Liver (tissue), 7 donors: ENCODE measurements at regions not wholly inside any gene's neighbourhood (a gene's known extent, or its start where the extent isn't known, plus 50 kb on each side); places are given as distances from the start of the nearest gene placed in this dataset.
"Not testable (repeated sequence)": the region's sequence is repeated elsewhere in the genome, so short reads cannot be mapped to it uniquely, and the experiment has no call there.

Experiments
- DNase-seq: peaks from one replicate; pipeline ENCODE4 v3.0.0-alpha.2; 2017; ENCODE audit warnings: low spot score
- H3K27ac ChIP-seq, 2 donors: one replicate each; pipeline ENCODE4 v1.7.0; 2013; ENCODE audit warnings: inconsistent platforms in 2 of 2, low read length in 2 of 2, control low read depth in 1 of 2, low read depth in 1 of 2, mild to moderate bottlenecking in 1 of 2
- H3K27me3 ChIP-seq, 4 donors: one replicate each; pipeline versions ENCODE4 v1.6.1 to v1.7.0; 2013; ENCODE audit warnings: low read length in 3 of 4, inconsistent platforms in 1 of 4, mild to moderate bottlenecking in 1 of 4, moderate library complexity in 1 of 4; ENCODE audit not compliant: control insufficient read depth in 4 of 4, insufficient read depth in 4 of 4
- H3K36me3 ChIP-seq, 4 donors: one replicate each; pipeline versions ENCODE4 v1.6.1 to v1.7.0; 2013; ENCODE audit warnings: low read length in 3 of 4, mild to moderate bottlenecking in 3 of 4, low read depth in 1 of 4, moderate library complexity in 1 of 4; ENCODE audit not compliant: control insufficient read depth in 4 of 4, insufficient read depth in 3 of 4
- H3K4me1 ChIP-seq, 4 donors: one replicate each; pipeline versions ENCODE4 v1.6.1 to v1.7.0; 2013; ENCODE audit warnings: low read length in 3 of 4, mild to moderate bottlenecking in 3 of 4, moderate library complexity in 1 of 4; ENCODE audit not compliant: control insufficient read depth in 4 of 4, insufficient read depth in 4 of 4
- H3K4me3 ChIP-seq, 3 donors: one replicate each; pipeline versions ENCODE4 v1.6.1 to v1.7.0; 2013; ENCODE audit warnings: low read length in 3 of 3, control low read depth in 1 of 3, low read depth in 1 of 3, mild to moderate bottlenecking in 1 of 3
- H3K9ac ChIP-seq, 2 donors: one replicate each; pipeline ENCODE4 v1.7.0; 2013; ENCODE audit warnings: low read length in 2 of 2, mild to moderate bottlenecking in 2 of 2, moderate library complexity in 2 of 2, control low read depth in 1 of 2, low read depth in 1 of 2
- H3K9me3 ChIP-seq, 4 donors: one replicate each; pipeline versions ENCODE4 v1.6.1 to v1.7.0; 2013; ENCODE audit warnings: low read length in 3 of 4; ENCODE audit not compliant: control insufficient read depth in 4 of 4
- EGR1 ChIP-seq, 2 donors: IDR thresholded peaks; 2 replicates each; pipeline ENCODE4 v1.6.1; 2016 to 2018; ENCODE audit warnings: antibody characterized with exemption in 2 of 2, low read depth in 2 of 2
- FOXA1 ChIP-seq: IDR thresholded peaks from 2 replicates; pipeline ENCODE4 v1.6.1; 2016; ENCODE audit warnings: antibody characterized with exemption
- FOXA2 ChIP-seq: IDR thresholded peaks from 2 replicates; pipeline ENCODE4 v1.6.1; 2016; ENCODE audit warnings: antibody characterized with exemption
- GABPA ChIP-seq, 2 donors: IDR thresholded peaks in 1 of 2; conservative IDR thresholded peaks in 1 of 2; 2 replicates each; pipeline ENCODE4 v1.6.1; 2016; ENCODE audit warnings: antibody characterized with exemption in 2 of 2, mild to moderate bottlenecking in 1 of 2, moderate library complexity in 1 of 2
- HNF4A ChIP-seq, 2 donors: conservative IDR thresholded peaks; 2 replicates each; pipeline ENCODE4 v1.6.1; 2016; ENCODE audit warnings: antibody characterized with exemption in 2 of 2, mild to moderate bottlenecking in 2 of 2
- HNF4G ChIP-seq: IDR thresholded peaks from 2 replicates; pipeline ENCODE4 v1.6.1; 2016; ENCODE audit warnings: antibody characterized with exemption
- JUND ChIP-seq, 2 donors: IDR thresholded peaks; 2 replicates each; pipeline ENCODE4 v1.6.1; 2016; ENCODE audit warnings: antibody characterized with exemption in 2 of 2
- RAD21 ChIP-seq, 2 donors: IDR thresholded peaks; 2 replicates each; pipeline ENCODE4 v1.6.1; 2016; ENCODE audit warnings: antibody characterized with exemption in 2 of 2, mild to moderate bottlenecking in 2 of 2
- RXRA ChIP-seq, 2 donors: IDR thresholded peaks; 2 replicates each; pipeline ENCODE4 v1.6.1; 2017 to 2018; ENCODE audit warnings: antibody characterized with exemption in 2 of 2, mild to moderate bottlenecking in 1 of 2
- TAF1 ChIP-seq: conservative IDR thresholded peaks from 2 replicates; pipeline ENCODE4 v1.6.1; 2016; ENCODE audit warnings: antibody characterized with exemption, mild to moderate bottlenecking
- WGBS: extraction: QIAGEN DNeasy Blood & Tissue Kit; methylation state at CpG from one replicate; pipeline ENCODE4 v1.1.7; 2013; 5-methylcytosine and 5-hydroxymethylcytosine counted together
- TF ChIP-seq, protein P1 (sequence below): IDR thresholded peaks from 2 replicates; pipeline ENCODE4 v1.6.1; 2016; ENCODE audit warnings: antibody characterized with exemption
- TF ChIP-seq, protein P2 (sequence below): IDR thresholded peaks from 2 replicates; pipeline ENCODE4 v1.6.1; 2016; ENCODE audit warnings: antibody characterized with exemption
- TF ChIP-seq, protein P3 (sequence below): IDR thresholded peaks from 2 replicates; pipeline ENCODE4 v1.6.1; 2016; ENCODE audit warnings: antibody characterized with exemption, mild to moderate bottlenecking
- donor health status: healthy.
- donor health status: healthy.
- donor health status: healthy.
- donor health status: healthy.

DNA sequence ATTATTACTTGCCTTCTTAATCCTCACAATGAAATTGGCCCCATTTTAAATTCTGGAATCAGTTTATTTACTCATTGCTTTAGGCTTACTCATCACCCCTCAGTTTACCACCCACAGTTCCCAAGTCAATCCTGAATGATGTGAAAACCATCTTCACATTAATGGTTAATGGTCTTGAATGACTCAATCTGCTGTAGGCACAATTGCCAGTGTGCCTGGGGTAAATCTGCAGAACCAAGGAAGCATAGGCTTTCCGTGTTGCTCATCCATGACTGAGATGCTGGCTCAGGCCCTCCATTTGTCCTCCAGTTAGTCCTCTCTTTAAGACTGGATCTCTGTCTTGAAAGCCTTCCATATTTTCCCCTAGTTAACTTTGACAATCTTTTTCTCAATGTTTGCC lies 164.5 kb downstream of the PMAIP1 start:
- no peaks in the 10 kb centered on the region for H3K27me3 ChIP-seq
- 75% methylated on average over 1 of the region's 1 CpG for WGBS
- no peaks in the 10 kb centered on the region for H3K9me3 ChIP-seq
- no peaks in the 10 kb centered on the region for H3K4me1 ChIP-seq
- no peak overlapping the region for H3K9ac ChIP-seq
- TF ChIP-seq JUND (IDR thresholded peaks at IDR 0.05) (no peak), RXRA (IDR thresholded peaks at IDR 0.05) (no peak), FOXA2 (no peak)
- TF ChIP-seq, protein P1, sequence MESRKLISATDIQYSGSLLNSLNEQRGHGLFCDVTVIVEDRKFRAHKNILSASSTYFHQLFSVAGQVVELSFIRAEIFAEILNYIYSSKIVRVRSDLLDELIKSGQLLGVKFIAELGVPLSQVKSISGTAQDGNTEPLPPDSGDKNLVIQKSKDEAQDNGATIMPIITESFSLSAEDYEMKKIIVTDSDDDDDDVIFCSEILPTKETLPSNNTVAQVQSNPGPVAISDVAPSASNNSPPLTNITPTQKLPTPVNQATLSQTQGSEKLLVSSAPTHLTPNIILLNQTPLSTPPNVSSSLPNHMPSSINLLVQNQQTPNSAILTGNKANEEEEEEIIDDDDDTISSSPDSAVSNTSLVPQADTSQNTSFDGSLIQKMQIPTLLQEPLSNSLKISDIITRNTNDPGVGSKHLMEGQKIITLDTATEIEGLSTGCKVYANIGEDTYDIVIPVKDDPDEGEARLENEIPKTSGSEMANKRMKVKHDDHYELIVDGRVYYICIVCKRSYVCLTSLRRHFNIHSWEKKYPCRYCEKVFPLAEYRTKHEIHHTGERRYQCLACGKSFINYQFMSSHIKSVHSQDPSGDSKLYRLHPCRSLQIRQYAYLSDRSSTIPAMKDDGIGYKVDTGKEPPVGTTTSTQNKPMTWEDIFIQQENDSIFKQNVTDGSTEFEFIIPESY = no peak
- no peaks in the 10 kb centered on the region for H3K36me3 ChIP-seq
- no peak overlapping the region for H3K4me3 ChIP-seq
- H3K27ac ChIP-seq = no peak overlapping the region
- DNase-seq = no peak

DNA sequence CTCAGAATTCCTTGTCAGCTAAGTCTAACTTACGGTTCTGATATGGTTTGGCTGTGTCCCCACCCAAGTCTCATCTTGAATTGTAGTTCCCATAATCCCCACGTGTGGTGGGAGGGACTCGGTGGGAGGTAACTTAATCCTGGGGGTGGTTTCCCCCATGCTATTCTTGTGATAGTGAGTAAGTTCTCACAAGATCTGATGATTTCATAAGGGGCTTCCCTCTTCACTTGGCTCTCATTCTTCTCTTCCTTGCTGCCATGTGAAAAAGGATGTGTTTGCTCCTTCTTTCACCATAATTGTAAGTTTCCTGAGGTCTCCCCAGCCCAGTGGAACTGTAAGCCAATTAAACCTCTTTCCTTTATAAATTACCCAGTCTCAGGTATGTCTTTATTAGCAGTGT lies 163.0 kb downstream of the PMAIP1 start:
- whole genome bisulfite sequencing = 48% methylated on average over 3 of the region's 3 CpGs
- H3K27ac ChIP-seq, H3K9me3 ChIP-seq, H3K36me3 ChIP-seq, DNase-seq, H3K4me3 ChIP-seq, H3K27me3 ChIP-seq, H3K4me1 ChIP-seq, H3K9ac ChIP-seq: not testable (repeated sequence)

DNA sequence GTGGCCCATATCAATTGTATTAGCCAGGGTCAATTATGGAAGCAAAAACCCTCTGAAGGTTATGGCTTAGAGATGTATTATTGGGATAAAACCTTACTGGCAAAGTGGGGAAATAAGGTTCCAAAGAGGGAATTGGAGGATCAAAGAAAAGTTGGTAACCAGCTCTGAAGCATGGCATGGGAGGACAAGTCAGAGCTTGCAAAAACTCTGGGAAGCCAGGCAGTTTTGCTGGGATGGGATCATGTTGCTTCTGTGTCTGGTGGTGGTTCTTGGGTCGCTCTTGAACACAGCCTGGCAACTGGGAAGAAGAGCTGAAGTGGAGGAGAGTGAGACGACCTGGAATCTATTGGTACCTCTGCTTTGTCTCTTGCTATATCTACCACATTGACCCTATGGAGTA lies 162.6 kb downstream of the PMAIP1 start:
- 46% methylated on average over 2 of the region's 2 CpGs for WGBS
- H3K4me1 ChIP-seq = no peaks in the 10 kb centered on the region

DNA sequence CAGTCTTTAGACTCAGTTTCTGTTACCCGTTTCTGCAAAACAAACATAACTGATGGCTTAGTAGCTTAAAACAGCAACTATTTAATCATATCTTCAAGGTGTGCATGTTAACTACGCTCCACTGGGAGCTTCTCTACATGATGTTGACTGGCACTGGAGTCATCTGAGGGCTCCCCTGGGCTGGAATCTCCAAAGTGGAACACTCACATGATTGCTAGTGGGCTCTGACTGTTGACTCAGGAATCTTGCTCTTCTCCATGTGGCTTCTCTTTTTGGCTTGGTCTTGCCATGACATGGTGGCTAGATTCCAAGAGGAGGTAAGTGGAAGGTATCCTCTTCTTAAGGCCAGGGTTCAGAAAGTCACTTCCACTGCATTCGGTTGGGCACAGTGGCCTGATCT lies 160.8 kb downstream of the PMAIP1 start:
- no peak overlapping the region for H3K4me3 ChIP-seq
- TF ChIP-seq HNF4G (no peak), TAF1 (no peak), RAD21 (IDR thresholded peaks at IDR 0.05) (no peak), FOXA1 (no peak), HNF4A (conservative IDR thresholded peaks at IDR 0.05) (no peak), RXRA (IDR thresholded peaks at IDR 0.05) (no peak), GABPA (IDR thresholded peaks at IDR 0.05 in 1 of 2, conservative IDR thresholded peaks at IDR 0.05 in 1 of 2) (no peak), FOXA2 (no peak)
- TF ChIP-seq, protein P2, sequence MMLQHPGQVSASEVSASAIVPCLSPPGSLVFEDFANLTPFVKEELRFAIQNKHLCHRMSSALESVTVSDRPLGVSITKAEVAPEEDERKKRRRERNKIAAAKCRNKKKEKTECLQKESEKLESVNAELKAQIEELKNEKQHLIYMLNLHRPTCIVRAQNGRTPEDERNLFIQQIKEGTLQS = no peak
- DNase-seq = no peak
- 67% methylated on average over 3 of the region's 3 CpGs for WGBS
- H3K4me1 ChIP-seq = no peaks in the 10 kb centered on the region
- no peak overlapping the region for H3K27ac ChIP-seq
- H3K36me3 ChIP-seq = no peaks in the 10 kb centered on the region
- H3K9ac ChIP-seq = no peak overlapping the region
- H3K9me3 ChIP-seq = no peaks in the 10 kb centered on the region
- H3K27me3 ChIP-seq = no peaks in the 10 kb centered on the region

More for the DNA sequence above, 162.6 kb downstream of the PMAIP1 start:
- DNase-seq = no peak
- Histone ChIP-seq H3K27ac (no peak overlapping the region), H3K36me3 (no peaks in the 10 kb centered on the region), H3K4me3 (no peak overlapping the region), H3K9me3 (no peaks in the 10 kb centered on the region), H3K27me3 (no peaks in the 10 kb centered on the region), H3K9ac (no peak overlapping the region)
- TF ChIP-seq, protein P3, sequence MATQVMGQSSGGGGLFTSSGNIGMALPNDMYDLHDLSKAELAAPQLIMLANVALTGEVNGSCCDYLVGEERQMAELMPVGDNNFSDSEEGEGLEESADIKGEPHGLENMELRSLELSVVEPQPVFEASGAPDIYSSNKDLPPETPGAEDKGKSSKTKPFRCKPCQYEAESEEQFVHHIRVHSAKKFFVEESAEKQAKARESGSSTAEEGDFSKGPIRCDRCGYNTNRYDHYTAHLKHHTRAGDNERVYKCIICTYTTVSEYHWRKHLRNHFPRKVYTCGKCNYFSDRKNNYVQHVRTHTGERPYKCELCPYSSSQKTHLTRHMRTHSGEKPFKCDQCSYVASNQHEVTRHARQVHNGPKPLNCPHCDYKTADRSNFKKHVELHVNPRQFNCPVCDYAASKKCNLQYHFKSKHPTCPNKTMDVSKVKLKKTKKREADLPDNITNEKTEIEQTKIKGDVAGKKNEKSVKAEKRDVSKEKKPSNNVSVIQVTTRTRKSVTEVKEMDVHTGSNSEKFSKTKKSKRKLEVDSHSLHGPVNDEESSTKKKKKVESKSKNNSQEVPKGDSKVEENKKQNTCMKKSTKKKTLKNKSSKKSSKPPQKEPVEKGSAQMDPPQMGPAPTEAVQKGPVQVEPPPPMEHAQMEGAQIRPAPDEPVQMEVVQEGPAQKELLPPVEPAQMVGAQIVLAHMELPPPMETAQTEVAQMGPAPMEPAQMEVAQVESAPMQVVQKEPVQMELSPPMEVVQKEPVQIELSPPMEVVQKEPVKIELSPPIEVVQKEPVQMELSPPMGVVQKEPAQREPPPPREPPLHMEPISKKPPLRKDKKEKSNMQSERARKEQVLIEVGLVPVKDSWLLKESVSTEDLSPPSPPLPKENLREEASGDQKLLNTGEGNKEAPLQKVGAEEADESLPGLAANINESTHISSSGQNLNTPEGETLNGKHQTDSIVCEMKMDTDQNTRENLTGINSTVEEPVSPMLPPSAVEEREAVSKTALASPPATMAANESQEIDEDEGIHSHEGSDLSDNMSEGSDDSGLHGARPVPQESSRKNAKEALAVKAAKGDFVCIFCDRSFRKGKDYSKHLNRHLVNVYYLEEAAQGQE = no peak
- no peak for TF ChIP-seq EGR1 (IDR thresholded peaks at IDR 0.05; ENCODE audit: low read depth in 2 of 2)
- no peak for TF ChIP-seq GABPA (IDR thresholded peaks at IDR 0.05 in 1 of 2, conservative IDR thresholded peaks at IDR 0.05 in 1 of 2)
- no peak for TF ChIP-seq FOXA2
